HUES64 (cell line): ENCODE measurements at regions not wholly inside any gene's neighbourhood (a gene's known extent, or its start where the extent isn't known, plus 50 kb on each side); places are given as distances from the start of the nearest gene placed in this dataset.

Experiments
- H3K27ac ChIP-seq: 2 replicates; pipeline ENCODE4 v1.7.0; 2013; ENCODE audit warnings: low read depth, low read length, inconsistent platforms
- H3K27me3 ChIP-seq: 2 replicates; pipeline ENCODE4 v1.6.1; 2013; ENCODE audit warnings: mild to moderate bottlenecking, low read length; ENCODE audit not compliant: insufficient read depth
- H3K36me3 ChIP-seq: 2 replicates; pipeline ENCODE4 v1.6.1; 2013; ENCODE audit warnings: mild to moderate bottlenecking, low read length; ENCODE audit not compliant: insufficient read depth
- H3K4me1 ChIP-seq: 2 replicates; pipeline ENCODE4 v1.6.1; 2013; ENCODE audit warnings: mild to moderate bottlenecking, low read length, moderate library complexity; ENCODE audit not compliant: insufficient read depth
- H3K4me3 ChIP-seq: 2 replicates; pipeline ENCODE4 v1.5.1; 2013; ENCODE audit warnings: mild to moderate bottlenecking, low read length, moderate library complexity
- H3K9ac ChIP-seq: 2 replicates; pipeline ENCODE4 v1.6.1; 2013; ENCODE audit warnings: mild to moderate bottlenecking, low read depth, low read length
- H3K9me3 ChIP-seq: 2 replicates; pipeline ENCODE4 v1.6.1; 2013; ENCODE audit warnings: low read depth, low read length; ENCODE audit not compliant: insufficient read depth
- WGBS: fragments of 150-250, 120-280 bp; methylation state at CpG from one replicate; pipeline ENCODE4 v1.1.7; 2013; ENCODE audit warnings: missing lambda C conversion rate; 5-methylcytosine and 5-hydroxymethylcytosine counted together

- H3K9me3 ChIP-seq, result no peaks in the 10 kb centered on the region
- 75% methylated on average over 3 of the region's 4 CpGs for WGBS
- H3K36me3 ChIP-seq, result no peaks in the 10 kb centered on the region
- no peak overlapping the region for H3K27ac ChIP-seq
- no peak overlapping the region for H3K9ac ChIP-seq
- H3K4me1 ChIP-seq, result no peaks in the 10 kb centered on the region
- H3K4me3 ChIP-seq, result no peak overlapping the region
- H3K27me3 ChIP-seq, result no peaks in the 10 kb centered on the region
Measured at GRCh38 chr15:29554531-29554930, 267.7 kb downstream of the TJP1 start.

DNA sequence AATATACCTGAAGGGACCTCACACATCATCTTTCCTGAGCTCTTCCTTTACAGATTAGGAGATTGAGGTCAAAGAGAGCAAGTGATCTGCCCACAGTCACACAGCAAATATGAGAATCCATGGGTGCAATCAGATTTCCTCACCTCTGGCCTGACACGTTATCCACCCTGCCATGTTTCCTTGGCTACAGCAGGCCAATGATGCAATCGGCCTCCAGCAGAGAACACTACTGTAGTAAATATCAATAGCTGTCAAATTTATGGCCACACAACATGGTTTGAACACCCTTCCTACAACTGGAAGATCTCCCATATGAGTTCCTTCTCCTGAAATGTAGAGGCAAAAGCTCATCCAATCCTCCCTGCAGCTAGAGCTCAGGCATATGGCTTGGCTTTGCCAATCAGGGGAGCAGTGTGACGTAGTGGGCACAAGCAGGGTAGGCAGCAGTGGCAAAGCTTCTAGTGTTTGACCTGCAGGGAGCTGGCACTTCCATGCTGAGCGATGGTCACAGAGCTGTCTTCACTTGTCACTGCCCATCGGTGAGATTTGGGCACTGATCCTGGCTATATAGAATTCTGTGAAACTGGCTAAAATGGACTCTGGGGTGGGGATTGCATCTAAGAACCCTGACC is 271.3 kb downstream of the TJP1 start:
- no peaks in the 10 kb centered on the region for H3K36me3 ChIP-seq
- H3K9ac ChIP-seq, result no peak overlapping the region
- no peak overlapping the region for H3K4me3 ChIP-seq
- 91% methylated on average over 5 of the region's 5 CpGs for whole genome bisulfite sequencing
- H3K27me3 ChIP-seq, result no peaks in the 10 kb centered on the region
- peaks cover 6% of the 10 kb centered on the region; the same call in 1 of the 2 replicates for H3K9me3 ChIP-seq
- H3K27ac ChIP-seq, result no peak overlapping the region
- no peaks in the 10 kb centered on the region for H3K4me1 ChIP-seq

- H3K4me1 ChIP-seq, result no peaks in the 10 kb centered on the region
- no peak overlapping the region for H3K4me3 ChIP-seq
- H3K27me3 ChIP-seq, result no peaks in the 10 kb centered on the region
- 98% methylated on average over 2 of the region's 2 CpGs for WGBS
- H3K27ac ChIP-seq, result no peak overlapping the region
- peaks cover 6% of the 10 kb centered on the region; the same call in 1 of the 2 replicates for H3K9me3 ChIP-seq
- H3K36me3 ChIP-seq, result no peaks in the 10 kb centered on the region
- no peak overlapping the region for H3K9ac ChIP-seq
Measured at GRCh38 chr15:29548006-29548405, 274.3 kb downstream of the TJP1 start.

- H3K4me1 ChIP-seq, result no peaks in the 10 kb centered on the region
- no peak overlapping the region for H3K9ac ChIP-seq
- no peak overlapping the region for H3K4me3 ChIP-seq
- H3K36me3 ChIP-seq, result no peaks in the 10 kb centered on the region
- H3K27ac ChIP-seq, result no peak overlapping the region
- H3K27me3 ChIP-seq, result no peaks in the 10 kb centered on the region
- peaks cover 6% of the 10 kb centered on the region; the same call in 1 of the 2 replicates for H3K9me3 ChIP-seq
- WGBS, result 90% methylated on average over 7 of the region's 7 CpGs
Measured at GRCh38 chr15:29544513-29545128, 275.0 kb upstream of the NSMCE3 start.

DNA sequence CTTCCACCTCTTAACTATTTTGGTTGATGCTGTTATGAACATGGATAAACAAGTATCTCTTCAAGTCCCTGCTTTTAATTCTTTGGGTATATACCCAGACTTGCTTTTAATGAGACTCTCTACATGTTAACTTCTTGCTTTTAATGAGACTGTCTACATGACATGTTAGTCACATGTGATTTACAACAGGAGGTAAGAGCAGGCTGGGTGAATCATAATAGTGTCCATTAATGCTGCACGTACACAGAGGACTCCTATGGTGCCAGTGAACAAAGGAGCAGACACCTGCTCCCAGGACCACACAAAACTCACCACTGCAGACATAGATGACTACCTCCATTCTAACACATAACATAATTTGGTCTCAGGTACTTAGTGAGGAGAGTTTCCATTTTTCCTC is 273.4 kb upstream of the NSMCE3 start:
- Histone ChIP-seq H3K27ac (no peak overlapping the region), H3K4me1 (0 out of 2 replicates have a peak, but pooled peaks cover 3% of the 10 kb centered on the region), H3K36me3 (no peaks in the 10 kb centered on the region), H3K4me3 (no peak overlapping the region), H3K27me3 (no peaks in the 10 kb centered on the region), H3K9ac (no peak overlapping the region), H3K9me3 (peaks cover 6% of the 10 kb centered on the region; the same call in 1 of the 2 replicates)
- WGBS, result 92% methylated on average over 1 of the region's 1 CpG

- Histone ChIP-seq H3K27me3 (no peaks in the 10 kb centered on the region), H3K36me3 (no peaks in the 10 kb centered on the region), H3K27ac (no peak overlapping the region), H3K4me1 (0 out of 2 replicates have a peak, but pooled peaks cover 3% of the 10 kb centered on the region), H3K4me3 (no peak overlapping the region), H3K9me3 (no peaks in the 10 kb centered on the region), H3K9ac (no peak overlapping the region)
- 85% methylated on average over 7 of the region's 7 CpGs for WGBS
Measured at GRCh38 chr15:29541309-29541708, 271.7 kb upstream of the NSMCE3 start.

DNA sequence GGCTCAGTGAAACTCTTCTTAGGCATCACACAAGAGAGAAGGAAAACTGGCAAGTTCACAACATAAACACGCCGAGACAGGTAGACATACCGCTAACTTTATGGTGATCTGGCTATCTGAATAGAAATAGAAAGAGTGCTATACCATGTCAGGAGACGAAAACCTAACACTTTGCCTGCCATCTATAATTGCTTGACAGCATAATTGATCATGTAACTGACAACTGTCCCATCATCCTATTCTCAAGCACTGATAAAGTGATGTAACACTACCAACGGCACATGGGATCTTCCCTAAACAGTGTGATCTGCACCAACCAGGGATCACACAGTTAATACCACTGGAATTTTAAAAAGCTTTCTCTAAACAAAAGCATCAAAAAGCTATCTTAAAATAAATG is 270.9 kb upstream of the NSMCE3 start:
- 95% methylated on average over 5 of the region's 5 CpGs for WGBS
- no peaks in the 10 kb centered on the region for H3K36me3 ChIP-seq
- no peak overlapping the region for H3K9ac ChIP-seq
- no peak overlapping the region for H3K4me3 ChIP-seq
- H3K4me1 ChIP-seq, result 0 out of 2 replicates have a peak, but pooled peaks cover 3% of the 10 kb centered on the region
- H3K27ac ChIP-seq, result no peak overlapping the region
- H3K27me3 ChIP-seq, result no peaks in the 10 kb centered on the region
- no peaks in the 10 kb centered on the region for H3K9me3 ChIP-seq

- 89% methylated on average over 6 of the region's 6 CpGs for WGBS
- Histone ChIP-seq H3K4me1 (0 out of 2 replicates have a peak, but pooled peaks cover 3% of the 10 kb centered on the region), H3K27me3 (no peaks in the 10 kb centered on the region), H3K4me3 (no peak overlapping the region), H3K9me3 (no peaks in the 10 kb centered on the region), H3K27ac (no peak overlapping the region), H3K36me3 (no peaks in the 10 kb centered on the region), H3K9ac (no peak overlapping the region)
Measured at GRCh38 chr15:29539736-29540135, 270.1 kb upstream of the NSMCE3 start.

DNA sequence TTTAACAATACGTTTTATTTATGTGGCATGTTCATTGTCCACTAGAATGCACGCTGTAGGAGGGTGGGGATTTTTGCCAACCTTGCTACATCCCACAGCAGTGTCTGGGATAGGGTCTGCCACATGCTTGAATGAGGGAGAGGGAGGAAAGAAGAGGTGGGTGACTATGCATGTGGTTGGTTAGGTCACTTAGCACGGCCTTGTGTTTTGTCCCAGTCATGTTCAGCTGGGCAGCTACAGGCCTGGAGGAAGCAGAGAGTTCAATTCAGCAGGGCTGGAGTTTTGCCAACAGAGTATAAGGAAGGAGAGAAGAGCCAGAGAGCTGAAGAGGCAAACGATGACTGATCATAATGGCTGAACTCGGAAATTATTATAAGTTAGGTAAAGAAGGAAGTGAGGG is 268.4 kb upstream of the NSMCE3 start:
- Histone ChIP-seq H3K4me3 (no peak overlapping the region), H3K9ac (no peak overlapping the region), H3K9me3 (no peaks in the 10 kb centered on the region), H3K27ac (no peak overlapping the region), H3K4me1 (peaks cover 13% of the 10 kb centered on the region), H3K36me3 (no peaks in the 10 kb centered on the region), H3K27me3 (no peaks in the 10 kb centered on the region)
- 94% methylated on average over 5 of the region's 5 CpGs for WGBS

- Histone ChIP-seq H3K9ac (no peak overlapping the region), H3K36me3 (no peaks in the 10 kb centered on the region), H3K27me3 (no peaks in the 10 kb centered on the region), H3K4me3 (no peak overlapping the region), H3K9me3 (no peaks in the 10 kb centered on the region), H3K27ac (no peak overlapping the region), H3K4me1 (peaks cover 13% of the 10 kb centered on the region)
- WGBS, result 89% methylated on average over 3 of the region's 3 CpGs
Measured at GRCh38 chr15:29535952-29536351, 266.3 kb upstream of the NSMCE3 start.

- no peaks in the 10 kb centered on the region for H3K36me3 ChIP-seq
- no peak overlapping the region for H3K4me3 ChIP-seq
- no peak overlapping the region for H3K9ac ChIP-seq
- peaks cover 12% of the 10 kb centered on the region for H3K4me1 ChIP-seq
- WGBS, result 83% methylated on average over 3 of the region's 3 CpGs
- H3K27me3 ChIP-seq, result no peaks in the 10 kb centered on the region
- H3K27ac ChIP-seq, result no peak overlapping the region
- no peaks in the 10 kb centered on the region for H3K9me3 ChIP-seq
Measured at GRCh38 chr15:29534378-29534777, 264.8 kb upstream of the NSMCE3 start.
